ENCODE measurements at regions not wholly inside any gene's neighbourhood (a gene's known extent, or its start where the extent isn't known, plus 50 kb on each side); places are given as distances from the start of the nearest gene placed in this dataset.

GRCh38 chr15:57784081-57784511, 77.6 kb downstream of the POLR2M start:
- TF ChIP-seq TAF1 (IDR thresholded peaks at IDR 0.05; ENCODE audit: low read depth) (no peak), USF1 (IDR thresholded peaks at IDR 0.05) (no peak), NFIC (IDR thresholded peaks at IDR 0.05) (no peak), YY1 (IDR thresholded peaks at IDR 0.05; ENCODE audit: low read depth) (no peak), MAX (IDR thresholded peaks at IDR 0.05) (no peak), CEBPB (IDR thresholded peaks at IDR 0.05) (no peak), EGR1 (IDR thresholded peaks at IDR 0.05) (no peak), TCF12 (IDR thresholded peaks at IDR 0.05; ENCODE audit: low read depth) (no peak), REST (IDR thresholded peaks at IDR 0.05; ENCODE audit: low read depth) (no peak)

- no peak for TF ChIP-seq CEBPB (IDR thresholded peaks at IDR 0.05)
- no peak for TF ChIP-seq ZBTB7A (IDR thresholded peaks at IDR 0.05; ENCODE audit: low read depth)
- TF ChIP-seq CREB1 (IDR thresholded peaks at IDR 0.05; ENCODE audit: low read depth) = no peak
- TF ChIP-seq REST (IDR thresholded peaks at IDR 0.05; ENCODE audit: low read depth) = no peak
- no peak for TF ChIP-seq TAF1 (IDR thresholded peaks at IDR 0.05; ENCODE audit: low read depth)
- TF ChIP-seq RAD21 (IDR thresholded peaks at IDR 0.05; ENCODE audit: low read depth) = no peak
- no peak for TF ChIP-seq USF1 (IDR thresholded peaks at IDR 0.05)
- TF ChIP-seq FOXM1 (IDR thresholded peaks at IDR 0.05; ENCODE audit: borderline replicate concordance, low read depth) = no peak
- no peak for TF ChIP-seq TCF12 (IDR thresholded peaks at IDR 0.05; ENCODE audit: low read depth)
- no peak for TF ChIP-seq YY1 (IDR thresholded peaks at IDR 0.05; ENCODE audit: low read depth)
- no peak for TF ChIP-seq MAX (IDR thresholded peaks at IDR 0.05)
- no peak for TF ChIP-seq EP300 (IDR thresholded peaks at IDR 0.05; ENCODE audit: borderline replicate concordance)
- no peak for TF ChIP-seq TEAD4 (IDR thresholded peaks at IDR 0.05)
These were observed 78.5 kb downstream of the POLR2M start for GRCh38 chr15:57785039-57785438.

- TF ChIP-seq MAX (IDR thresholded peaks at IDR 0.05) (no peak), NFIC (IDR thresholded peaks at IDR 0.05) (no peak), YY1 (IDR thresholded peaks at IDR 0.05; ENCODE audit: low read depth) (no peak), TCF12 (IDR thresholded peaks at IDR 0.05; ENCODE audit: low read depth) (no peak), ZBTB7A (IDR thresholded peaks at IDR 0.05; ENCODE audit: low read depth) (no peak), CREB1 (IDR thresholded peaks at IDR 0.05; ENCODE audit: low read depth) (no peak), CEBPB (IDR thresholded peaks at IDR 0.05) (no peak)
These were observed 79.4 kb downstream of the POLR2M start for GRCh38 chr15:57785959-57786358.

GRCh38 chr15:57789225-57789624, 82.7 kb downstream of the POLR2M start:
- TF ChIP-seq NFIC (IDR thresholded peaks at IDR 0.05) (no peak), USF1 (IDR thresholded peaks at IDR 0.05) (no peak)

- TF ChIP-seq EP300 (IDR thresholded peaks at IDR 0.05; ENCODE audit: borderline replicate concordance) = no peak
These were observed 86.4 kb downstream of the POLR2M start for GRCh38 chr15:57792724-57793449.

GRCh38 chr15:57795261-57795660, 88.7 kb downstream of the POLR2M start:
- TF ChIP-seq CEBPB (IDR thresholded peaks at IDR 0.05) (no peak), EP300 (IDR thresholded peaks at IDR 0.05; ENCODE audit: borderline replicate concordance) (no peak), RAD21 (IDR thresholded peaks at IDR 0.05; ENCODE audit: low read depth) (no peak), YY1 (IDR thresholded peaks at IDR 0.05; ENCODE audit: low read depth) (no peak), EGR1 (IDR thresholded peaks at IDR 0.05) (no peak), NFIC (IDR thresholded peaks at IDR 0.05) (no peak), TCF12 (IDR thresholded peaks at IDR 0.05; ENCODE audit: low read depth) (no peak), TAF1 (IDR thresholded peaks at IDR 0.05; ENCODE audit: low read depth) (no peak), MAX (IDR thresholded peaks at IDR 0.05) (no peak)

Data from Ishikawa (cell line).